ENCODE measurements at regions not wholly inside any gene's neighbourhood (a gene's known extent, or its start where the extent isn't known, plus 50 kb on each side); places are given as distances from the start of the nearest gene placed in this dataset.

DNA sequence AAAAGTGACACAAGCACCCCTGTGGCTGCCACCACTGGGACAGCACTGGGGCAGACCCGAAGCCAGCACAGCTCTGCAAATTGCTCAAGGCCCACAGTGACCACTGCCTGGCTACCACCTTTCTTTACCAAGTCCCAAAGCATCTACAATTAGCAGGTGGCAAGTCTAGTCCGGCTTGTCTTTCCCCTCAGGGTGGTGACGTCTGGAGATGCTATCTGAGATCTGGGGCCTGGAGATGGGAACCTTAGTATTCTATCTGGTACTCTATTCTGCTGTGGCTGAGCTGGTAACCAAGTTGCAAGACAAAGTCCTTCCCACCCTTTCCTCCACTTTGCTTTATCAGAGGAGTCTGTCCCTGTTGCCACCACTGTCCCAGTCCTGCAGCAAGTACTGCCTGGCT lies 1010.1 kb upstream of the FLRT2 start:
- H3K79me2 ChIP-seq (replicated peaks; ENCODE audit: insufficient read depth) = no peaks in the 10 kb centered on the region
- no peaks in the 10 kb centered on the region for H3F3A ChIP-seq (replicated peaks; ENCODE audit: low read depth)
- H3K4me3 ChIP-seq = no peak overlapping the region
- no peaks in the 10 kb centered on the region for H3K27me3 ChIP-seq (ENCODE audit: insufficient read depth)
- 0 out of 2 replicates have a peak, but pooled peaks cover 3% of the 10 kb centered on the region for H3K9me2 ChIP-seq (ENCODE audit: insufficient read depth)
- H3K27ac ChIP-seq (ENCODE audit: low read depth) = no peak overlapping the region
- no peaks in the 10 kb centered on the region for H3K4me1 Mint-ChIP-seq
- H3K9me3 Mint-ChIP-seq = no peaks in the 10 kb centered on the region; the same call in 2 of the 3 replicates
- H3K27me3 Mint-ChIP-seq (ENCODE audit: insufficient read depth, low read depth, poor library complexity) = no peaks in the 10 kb centered on the region
- no peak for DNase-seq (ENCODE audit: low spot score)
- H3K27ac Mint-ChIP-seq = no peak overlapping the region
- TF ChIP-seq ZNF114 (CRISPR knock-in tag; IDR thresholded peaks at IDR 0.05) (no peak), POLR2AphosphoS5 (IDR thresholded peaks at IDR 0.05; ENCODE audit: low read depth) (no peak)
- no peaks in the 10 kb centered on the region for H3K4me1 ChIP-seq (ENCODE audit: insufficient read depth)
- H2AFZ ChIP-seq = no peak overlapping the region
- no peaks in the 10 kb centered on the region; the same call in 2 of the 3 replicates for H3K36me3 Mint-ChIP-seq (ENCODE audit: low read depth)
- H4K20me1 ChIP-seq (replicated peaks; ENCODE audit: insufficient read depth) = no peaks in the 10 kb centered on the region
- H3K4me2 ChIP-seq = no peak overlapping the region
- no peaks in the 10 kb centered on the region for H3K36me3 ChIP-seq (ENCODE audit: insufficient read depth)
- ATAC-seq = no peak
- H3K4me3 Mint-ChIP-seq = no peak overlapping the region

DNA sequence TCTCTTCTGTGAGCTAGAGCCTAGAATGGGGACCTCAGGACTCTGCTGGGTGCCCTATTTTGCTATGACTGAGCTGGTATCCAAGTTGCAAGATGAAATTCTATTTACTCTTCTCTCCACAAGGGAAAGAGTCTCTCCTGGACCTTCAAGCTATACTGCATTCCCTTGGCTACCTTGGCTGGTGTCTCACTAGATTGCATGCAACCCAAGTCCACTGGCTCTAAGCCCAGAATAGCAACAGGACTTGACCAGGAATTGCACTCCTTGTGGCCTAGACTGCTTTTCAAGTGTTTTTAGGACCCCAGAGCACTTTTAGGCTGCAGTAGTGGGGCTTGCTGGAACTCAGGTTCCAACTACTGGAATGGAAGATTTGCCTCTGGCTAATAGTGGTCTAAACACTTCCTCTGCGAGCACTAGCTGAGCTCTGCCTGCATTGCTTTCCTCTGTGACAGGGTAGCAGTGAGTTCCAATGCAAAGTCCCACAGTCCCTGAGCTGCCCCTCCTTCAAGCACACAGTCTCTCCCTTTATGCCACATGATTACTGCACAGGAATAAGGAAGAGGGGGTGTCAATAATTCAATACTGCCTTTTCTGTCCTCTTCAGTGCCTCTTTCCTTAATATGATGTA lies 1009.1 kb upstream of the FLRT2 start:
- Mint-ChIP-seq H3K9me3 (no peaks in the 10 kb centered on the region), H3K36me3 (ENCODE audit: low read depth) (no peaks in the 10 kb centered on the region), H3K27ac (no peak overlapping the region), H3K4me1 (no peaks in the 10 kb centered on the region), H3K27me3 (ENCODE audit: insufficient read depth, low read depth, poor library complexity) (peaks cover 1% of the 10 kb centered on the region), H3K4me3 (no peak overlapping the region)
- no peak for ATAC-seq
- DNase-seq (ENCODE audit: low spot score) = no peak
- H3K27me3 ChIP-seq (ENCODE audit: insufficient read depth) = no peaks in the 10 kb centered on the region
- no peaks in the 10 kb centered on the region for H3K79me2 ChIP-seq (replicated peaks; ENCODE audit: insufficient read depth)
- H3K36me3 ChIP-seq (ENCODE audit: insufficient read depth) = no peaks in the 10 kb centered on the region
- H3K9me2 ChIP-seq (ENCODE audit: insufficient read depth) = no peaks in the 10 kb centered on the region
- no peak overlapping the region for H3K4me2 ChIP-seq
- H2AFZ ChIP-seq = no peak overlapping the region
- H4K20me1 ChIP-seq (replicated peaks; ENCODE audit: insufficient read depth) = no peaks in the 10 kb centered on the region
- H3K4me3 ChIP-seq = no peak overlapping the region
- no peaks in the 10 kb centered on the region for H3F3A ChIP-seq (replicated peaks; ENCODE audit: low read depth)
- H3K4me1 ChIP-seq (ENCODE audit: insufficient read depth) = no peaks in the 10 kb centered on the region
- no peak overlapping the region for H3K27ac ChIP-seq (ENCODE audit: low read depth)
- no peak for TF ChIP-seq NANOG (IDR thresholded peaks at IDR 0.05; ENCODE audit: borderline replicate concordance)
- no peak for TF ChIP-seq ZNF331 (CRISPR knock-in tag; IDR thresholded peaks at IDR 0.05; ENCODE audit: low read depth)
- TF ChIP-seq POLR2AphosphoS5 (IDR thresholded peaks at IDR 0.05; ENCODE audit: low read depth) = no peak
- TF ChIP-seq, protein P1, sequence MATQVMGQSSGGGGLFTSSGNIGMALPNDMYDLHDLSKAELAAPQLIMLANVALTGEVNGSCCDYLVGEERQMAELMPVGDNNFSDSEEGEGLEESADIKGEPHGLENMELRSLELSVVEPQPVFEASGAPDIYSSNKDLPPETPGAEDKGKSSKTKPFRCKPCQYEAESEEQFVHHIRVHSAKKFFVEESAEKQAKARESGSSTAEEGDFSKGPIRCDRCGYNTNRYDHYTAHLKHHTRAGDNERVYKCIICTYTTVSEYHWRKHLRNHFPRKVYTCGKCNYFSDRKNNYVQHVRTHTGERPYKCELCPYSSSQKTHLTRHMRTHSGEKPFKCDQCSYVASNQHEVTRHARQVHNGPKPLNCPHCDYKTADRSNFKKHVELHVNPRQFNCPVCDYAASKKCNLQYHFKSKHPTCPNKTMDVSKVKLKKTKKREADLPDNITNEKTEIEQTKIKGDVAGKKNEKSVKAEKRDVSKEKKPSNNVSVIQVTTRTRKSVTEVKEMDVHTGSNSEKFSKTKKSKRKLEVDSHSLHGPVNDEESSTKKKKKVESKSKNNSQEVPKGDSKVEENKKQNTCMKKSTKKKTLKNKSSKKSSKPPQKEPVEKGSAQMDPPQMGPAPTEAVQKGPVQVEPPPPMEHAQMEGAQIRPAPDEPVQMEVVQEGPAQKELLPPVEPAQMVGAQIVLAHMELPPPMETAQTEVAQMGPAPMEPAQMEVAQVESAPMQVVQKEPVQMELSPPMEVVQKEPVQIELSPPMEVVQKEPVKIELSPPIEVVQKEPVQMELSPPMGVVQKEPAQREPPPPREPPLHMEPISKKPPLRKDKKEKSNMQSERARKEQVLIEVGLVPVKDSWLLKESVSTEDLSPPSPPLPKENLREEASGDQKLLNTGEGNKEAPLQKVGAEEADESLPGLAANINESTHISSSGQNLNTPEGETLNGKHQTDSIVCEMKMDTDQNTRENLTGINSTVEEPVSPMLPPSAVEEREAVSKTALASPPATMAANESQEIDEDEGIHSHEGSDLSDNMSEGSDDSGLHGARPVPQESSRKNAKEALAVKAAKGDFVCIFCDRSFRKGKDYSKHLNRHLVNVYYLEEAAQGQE (IDR thresholded peaks at IDR 0.05; ENCODE audit: unreplicated experiment) = no peak
- no peak for TF ChIP-seq EZH2phosphoT487 (IDR thresholded peaks at IDR 0.05; ENCODE audit: unreplicated experiment)
- TF ChIP-seq, protein P2, sequence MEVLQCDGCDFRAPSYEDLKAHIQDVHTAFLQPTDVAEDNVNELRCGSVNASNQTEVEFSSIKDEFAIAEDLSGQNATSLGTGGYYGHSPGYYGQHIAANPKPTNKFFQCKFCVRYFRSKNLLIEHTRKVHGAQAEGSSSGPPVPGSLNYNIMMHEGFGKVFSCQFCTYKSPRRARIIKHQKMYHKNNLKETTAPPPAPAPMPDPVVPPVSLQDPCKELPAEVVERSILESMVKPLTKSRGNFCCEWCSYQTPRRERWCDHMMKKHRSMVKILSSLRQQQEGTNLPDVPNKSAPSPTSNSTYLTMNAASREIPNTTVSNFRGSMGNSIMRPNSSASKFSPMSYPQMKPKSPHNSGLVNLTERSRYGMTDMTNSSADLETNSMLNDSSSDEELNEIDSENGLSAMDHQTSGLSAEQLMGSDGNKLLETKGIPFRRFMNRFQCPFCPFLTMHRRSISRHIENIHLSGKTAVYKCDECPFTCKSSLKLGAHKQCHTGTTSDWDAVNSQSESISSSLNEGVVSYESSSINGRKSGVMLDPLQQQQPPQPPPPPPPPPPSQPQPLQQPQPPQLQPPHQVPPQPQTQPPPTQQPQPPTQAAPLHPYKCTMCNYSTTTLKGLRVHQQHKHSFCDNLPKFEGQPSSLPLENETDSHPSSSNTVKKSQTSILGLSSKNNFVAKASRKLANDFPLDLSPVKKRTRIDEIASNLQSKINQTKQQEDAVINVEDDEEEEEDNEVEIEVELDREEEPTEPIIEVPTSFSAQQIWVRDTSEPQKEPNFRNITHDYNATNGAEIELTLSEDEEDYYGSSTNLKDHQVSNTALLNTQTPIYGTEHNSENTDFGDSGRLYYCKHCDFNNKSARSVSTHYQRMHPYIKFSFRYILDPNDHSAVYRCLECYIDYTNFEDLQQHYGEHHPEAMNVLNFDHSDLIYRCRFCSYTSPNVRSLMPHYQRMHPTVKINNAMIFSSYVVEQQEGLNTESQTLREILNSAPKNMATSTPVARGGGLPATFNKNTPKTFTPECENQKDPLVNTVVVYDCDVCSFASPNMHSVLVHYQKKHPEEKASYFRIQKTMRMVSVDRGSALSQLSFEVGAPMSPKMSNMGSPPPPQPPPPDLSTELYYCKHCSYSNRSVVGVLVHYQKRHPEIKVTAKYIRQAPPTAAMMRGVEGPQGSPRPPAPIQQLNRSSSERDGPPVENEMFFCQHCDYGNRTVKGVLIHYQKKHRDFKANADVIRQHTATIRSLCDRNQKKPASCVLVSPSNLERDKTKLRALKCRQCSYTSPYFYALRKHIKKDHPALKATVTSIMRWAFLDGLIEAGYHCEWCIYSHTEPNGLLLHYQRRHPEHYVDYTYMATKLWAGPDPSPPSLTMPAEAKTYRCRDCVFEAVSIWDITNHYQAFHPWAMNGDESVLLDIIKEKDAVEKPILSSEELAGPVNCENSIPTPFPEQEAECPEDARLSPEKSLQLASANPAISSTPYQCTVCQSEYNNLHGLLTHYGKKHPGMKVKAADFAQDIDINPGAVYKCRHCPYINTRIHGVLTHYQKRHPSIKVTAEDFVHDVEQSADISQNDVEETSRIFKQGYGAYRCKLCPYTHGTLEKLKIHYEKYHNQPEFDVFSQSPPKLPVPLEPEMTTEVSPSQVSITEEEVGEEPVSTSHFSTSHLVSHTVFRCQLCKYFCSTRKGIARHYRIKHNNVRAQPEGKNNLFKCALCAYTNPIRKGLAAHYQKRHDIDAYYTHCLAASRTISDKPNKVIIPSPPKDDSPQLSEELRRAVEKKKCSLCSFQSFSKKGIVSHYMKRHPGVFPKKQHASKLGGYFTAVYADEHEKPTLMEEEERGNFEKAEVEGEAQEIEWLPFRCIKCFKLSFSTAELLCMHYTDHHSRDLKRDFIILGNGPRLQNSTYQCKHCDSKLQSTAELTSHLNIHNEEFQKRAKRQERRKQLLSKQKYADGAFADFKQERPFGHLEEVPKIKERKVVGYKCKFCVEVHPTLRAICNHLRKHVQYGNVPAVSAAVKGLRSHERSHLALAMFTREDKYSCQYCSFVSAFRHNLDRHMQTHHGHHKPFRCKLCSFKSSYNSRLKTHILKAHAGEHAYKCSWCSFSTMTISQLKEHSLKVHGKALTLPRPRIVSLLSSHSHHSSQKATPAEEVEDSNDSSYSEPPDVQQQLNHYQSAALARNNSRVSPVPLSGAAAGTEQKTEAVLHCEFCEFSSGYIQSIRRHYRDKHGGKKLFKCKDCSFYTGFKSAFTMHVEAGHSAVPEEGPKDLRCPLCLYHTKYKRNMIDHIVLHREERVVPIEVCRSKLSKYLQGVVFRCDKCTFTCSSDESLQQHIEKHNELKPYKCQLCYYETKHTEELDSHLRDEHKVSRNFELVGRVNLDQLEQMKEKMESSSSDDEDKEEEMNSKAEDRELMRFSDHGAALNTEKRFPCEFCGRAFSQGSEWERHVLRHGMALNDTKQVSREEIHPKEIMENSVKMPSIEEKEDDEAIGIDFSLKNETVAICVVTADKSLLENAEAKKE (CRISPR knock-in tag; IDR thresholded peaks at IDR 0.05) = no peak
- no peak for TF ChIP-seq CREB1 (CRISPR knock-in tag; IDR thresholded peaks at IDR 0.05; ENCODE audit: low read depth)
- TF ChIP-seq, protein P3, sequence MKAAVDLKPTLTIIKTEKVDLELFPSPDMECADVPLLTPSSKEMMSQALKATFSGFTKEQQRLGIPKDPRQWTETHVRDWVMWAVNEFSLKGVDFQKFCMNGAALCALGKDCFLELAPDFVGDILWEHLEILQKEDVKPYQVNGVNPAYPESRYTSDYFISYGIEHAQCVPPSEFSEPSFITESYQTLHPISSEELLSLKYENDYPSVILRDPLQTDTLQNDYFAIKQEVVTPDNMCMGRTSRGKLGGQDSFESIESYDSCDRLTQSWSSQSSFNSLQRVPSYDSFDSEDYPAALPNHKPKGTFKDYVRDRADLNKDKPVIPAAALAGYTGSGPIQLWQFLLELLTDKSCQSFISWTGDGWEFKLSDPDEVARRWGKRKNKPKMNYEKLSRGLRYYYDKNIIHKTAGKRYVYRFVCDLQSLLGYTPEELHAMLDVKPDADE (IDR thresholded peaks at IDR 0.05) = no peak
- no peak for TF ChIP-seq EZH2 (IDR thresholded peaks at IDR 0.05; ENCODE audit: low read depth, unreplicated experiment)
- no peak for TF ChIP-seq JUNB (IDR thresholded peaks at IDR 0.05; ENCODE audit: unreplicated experiment)
- no peak for TF ChIP-seq STAT1 (IDR thresholded peaks at IDR 0.05; ENCODE audit: unreplicated experiment)

All from GM23338 (cell line).